Liver (tissue), 8 donors: ENCODE measurements at regions not wholly inside any gene's neighbourhood (a gene's known extent, or its start where the extent isn't known, plus 50 kb on each side); places are given as distances from the start of the nearest gene placed in this dataset.

Experiments
- DNase-seq: peaks from one replicate; pipeline ENCODE4 v3.0.0-alpha.2; 2017; ENCODE audit warnings: low spot score
- H3K27ac ChIP-seq, 2 donors: one replicate each; pipeline ENCODE4 v1.7.0; 2013; ENCODE audit warnings: inconsistent platforms in 2 of 2, low read length in 2 of 2, control low read depth in 1 of 2, low read depth in 1 of 2, mild to moderate bottlenecking in 1 of 2
- H3K27me3 ChIP-seq, 4 donors: one replicate each; pipeline versions ENCODE4 v1.6.1 to v1.7.0; 2013; ENCODE audit warnings: low read length in 3 of 4, inconsistent platforms in 1 of 4, mild to moderate bottlenecking in 1 of 4, moderate library complexity in 1 of 4; ENCODE audit not compliant: control insufficient read depth in 4 of 4, insufficient read depth in 4 of 4
- H3K36me3 ChIP-seq, 4 donors: one replicate each; pipeline versions ENCODE4 v1.6.1 to v1.7.0; 2013; ENCODE audit warnings: low read length in 3 of 4, mild to moderate bottlenecking in 3 of 4, low read depth in 1 of 4, moderate library complexity in 1 of 4; ENCODE audit not compliant: control insufficient read depth in 4 of 4, insufficient read depth in 3 of 4
- H3K4me1 ChIP-seq, 4 donors: one replicate each; pipeline versions ENCODE4 v1.6.1 to v1.7.0; 2013; ENCODE audit warnings: low read length in 3 of 4, mild to moderate bottlenecking in 3 of 4, moderate library complexity in 1 of 4; ENCODE audit not compliant: control insufficient read depth in 4 of 4, insufficient read depth in 4 of 4
- H3K4me3 ChIP-seq, 3 donors: one replicate each; pipeline versions ENCODE4 v1.6.1 to v1.7.0; 2013; ENCODE audit warnings: low read length in 3 of 3, control low read depth in 1 of 3, low read depth in 1 of 3, mild to moderate bottlenecking in 1 of 3
- H3K9ac ChIP-seq, 2 donors: one replicate each; pipeline ENCODE4 v1.7.0; 2013; ENCODE audit warnings: low read length in 2 of 2, mild to moderate bottlenecking in 2 of 2, moderate library complexity in 2 of 2, control low read depth in 1 of 2, low read depth in 1 of 2
- H3K9me3 ChIP-seq, 4 donors: one replicate each; pipeline versions ENCODE4 v1.6.1 to v1.7.0; 2013; ENCODE audit warnings: low read length in 3 of 4; ENCODE audit not compliant: control insufficient read depth in 4 of 4
- CTCF ChIP-seq: fragments of 150-350 bp; IDR thresholded peaks from 2 replicates; pipeline ENCODE4 v1.5.1; 2017; ENCODE audit warnings: improper control_type of control experiment, low read depth, low read length; ENCODE audit not compliant: missing input control
- EGR1 ChIP-seq, 2 donors: IDR thresholded peaks; 2 replicates each; pipeline ENCODE4 v1.6.1; 2016 to 2018; ENCODE audit warnings: antibody characterized with exemption in 2 of 2, low read depth in 2 of 2
- FOXA1 ChIP-seq: IDR thresholded peaks from 2 replicates; pipeline ENCODE4 v1.6.1; 2016; ENCODE audit warnings: antibody characterized with exemption
- FOXA2 ChIP-seq: IDR thresholded peaks from 2 replicates; pipeline ENCODE4 v1.6.1; 2016; ENCODE audit warnings: antibody characterized with exemption
- GABPA ChIP-seq, 2 donors: IDR thresholded peaks in 1 of 2; conservative IDR thresholded peaks in 1 of 2; 2 replicates each; pipeline ENCODE4 v1.6.1; 2016; ENCODE audit warnings: antibody characterized with exemption in 2 of 2, mild to moderate bottlenecking in 1 of 2, moderate library complexity in 1 of 2
- HNF4G ChIP-seq: IDR thresholded peaks from 2 replicates; pipeline ENCODE4 v1.6.1; 2016; ENCODE audit warnings: antibody characterized with exemption
- MAX ChIP-seq: IDR thresholded peaks from 2 replicates; pipeline ENCODE4 v1.6.1; 2016; ENCODE audit warnings: antibody characterized with exemption
- NR2F2 ChIP-seq: IDR thresholded peaks from 2 replicates; pipeline ENCODE4 v1.6.1; 2016; ENCODE audit warnings: antibody characterized with exemption
- RAD21 ChIP-seq, 2 donors: IDR thresholded peaks; 2 replicates each; pipeline ENCODE4 v1.6.1; 2016; ENCODE audit warnings: antibody characterized with exemption in 2 of 2, mild to moderate bottlenecking in 2 of 2
- SP1 ChIP-seq: IDR thresholded peaks from 2 replicates; pipeline ENCODE4 v1.6.1; 2018; ENCODE audit warnings: antibody characterized with exemption, mild to moderate bottlenecking
- TAF1 ChIP-seq: conservative IDR thresholded peaks from 2 replicates; pipeline ENCODE4 v1.6.1; 2016; ENCODE audit warnings: antibody characterized with exemption, mild to moderate bottlenecking
- YY1 ChIP-seq: IDR thresholded peaks from 2 replicates; pipeline ENCODE4 v1.6.1; 2016; ENCODE audit warnings: antibody characterized with exemption, mild to moderate bottlenecking
- WGBS: extraction: QIAGEN DNeasy Blood & Tissue Kit; methylation state at CpG from one replicate; pipeline ENCODE4 v1.1.7; 2013; 5-methylcytosine and 5-hydroxymethylcytosine counted together
- TF ChIP-seq, protein P1 (sequence below): IDR thresholded peaks from 2 replicates; pipeline ENCODE4 v1.6.1; 2016; ENCODE audit warnings: antibody characterized with exemption, mild to moderate bottlenecking
- TF ChIP-seq, protein P2 (sequence below): IDR thresholded peaks from 2 replicates; pipeline ENCODE4 v1.6.1; 2016; ENCODE audit warnings: antibody characterized with exemption
- TF ChIP-seq, protein P3 (sequence below): IDR thresholded peaks from 2 replicates; pipeline ENCODE4 v1.6.1; 2016; ENCODE audit warnings: antibody characterized with exemption
- donor health status: healthy.
- donor health status: healthy.
- donor health status: healthy.
- donor health status: healthy.
- donor health status: healthy.

DNA sequence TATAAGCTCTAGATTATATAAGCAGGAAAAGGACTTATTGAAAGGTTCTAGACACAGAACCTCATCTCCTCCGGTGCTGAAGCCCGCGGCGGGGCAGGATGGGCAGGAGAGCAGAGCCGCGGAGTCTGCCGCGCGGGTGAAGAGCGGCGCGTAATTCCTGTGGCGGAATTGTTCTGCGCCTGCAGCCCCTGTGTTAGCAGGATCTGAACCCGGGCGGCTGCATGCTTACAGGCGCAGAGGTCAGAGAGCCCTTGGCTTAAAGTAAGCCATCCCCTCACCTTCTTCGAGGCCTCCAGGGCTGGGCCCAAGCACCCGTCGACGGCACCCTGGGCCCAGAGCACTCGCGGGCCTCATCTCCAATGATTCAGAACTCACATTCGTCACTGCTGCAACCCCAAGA, 89.3 kb downstream of the FASLG start:
- Histone ChIP-seq H3K36me3 (no peaks in the 10 kb centered on the region), H3K27me3 (no peaks in the 10 kb centered on the region), H3K4me3 (no peak overlapping the region), H3K9me3 (no peaks in the 10 kb centered on the region), H3K4me1 (no peaks in the 10 kb centered on the region), H3K9ac (no peak overlapping the region), H3K27ac (no peak overlapping the region)
- DNase-seq, result no peak
- 97% methylated on average over 24 of the region's 24 CpGs for WGBS
- TF ChIP-seq RAD21 (IDR thresholded peaks at IDR 0.05) (no peak), MAX (no peak), YY1 (no peak), FOXA1 (no peak), SP1 (no peak), EGR1 (IDR thresholded peaks at IDR 0.05; ENCODE audit: low read depth in 2 of 2) (no peak)
- TF ChIP-seq, protein P1, sequence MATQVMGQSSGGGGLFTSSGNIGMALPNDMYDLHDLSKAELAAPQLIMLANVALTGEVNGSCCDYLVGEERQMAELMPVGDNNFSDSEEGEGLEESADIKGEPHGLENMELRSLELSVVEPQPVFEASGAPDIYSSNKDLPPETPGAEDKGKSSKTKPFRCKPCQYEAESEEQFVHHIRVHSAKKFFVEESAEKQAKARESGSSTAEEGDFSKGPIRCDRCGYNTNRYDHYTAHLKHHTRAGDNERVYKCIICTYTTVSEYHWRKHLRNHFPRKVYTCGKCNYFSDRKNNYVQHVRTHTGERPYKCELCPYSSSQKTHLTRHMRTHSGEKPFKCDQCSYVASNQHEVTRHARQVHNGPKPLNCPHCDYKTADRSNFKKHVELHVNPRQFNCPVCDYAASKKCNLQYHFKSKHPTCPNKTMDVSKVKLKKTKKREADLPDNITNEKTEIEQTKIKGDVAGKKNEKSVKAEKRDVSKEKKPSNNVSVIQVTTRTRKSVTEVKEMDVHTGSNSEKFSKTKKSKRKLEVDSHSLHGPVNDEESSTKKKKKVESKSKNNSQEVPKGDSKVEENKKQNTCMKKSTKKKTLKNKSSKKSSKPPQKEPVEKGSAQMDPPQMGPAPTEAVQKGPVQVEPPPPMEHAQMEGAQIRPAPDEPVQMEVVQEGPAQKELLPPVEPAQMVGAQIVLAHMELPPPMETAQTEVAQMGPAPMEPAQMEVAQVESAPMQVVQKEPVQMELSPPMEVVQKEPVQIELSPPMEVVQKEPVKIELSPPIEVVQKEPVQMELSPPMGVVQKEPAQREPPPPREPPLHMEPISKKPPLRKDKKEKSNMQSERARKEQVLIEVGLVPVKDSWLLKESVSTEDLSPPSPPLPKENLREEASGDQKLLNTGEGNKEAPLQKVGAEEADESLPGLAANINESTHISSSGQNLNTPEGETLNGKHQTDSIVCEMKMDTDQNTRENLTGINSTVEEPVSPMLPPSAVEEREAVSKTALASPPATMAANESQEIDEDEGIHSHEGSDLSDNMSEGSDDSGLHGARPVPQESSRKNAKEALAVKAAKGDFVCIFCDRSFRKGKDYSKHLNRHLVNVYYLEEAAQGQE, result no peak

DNA sequence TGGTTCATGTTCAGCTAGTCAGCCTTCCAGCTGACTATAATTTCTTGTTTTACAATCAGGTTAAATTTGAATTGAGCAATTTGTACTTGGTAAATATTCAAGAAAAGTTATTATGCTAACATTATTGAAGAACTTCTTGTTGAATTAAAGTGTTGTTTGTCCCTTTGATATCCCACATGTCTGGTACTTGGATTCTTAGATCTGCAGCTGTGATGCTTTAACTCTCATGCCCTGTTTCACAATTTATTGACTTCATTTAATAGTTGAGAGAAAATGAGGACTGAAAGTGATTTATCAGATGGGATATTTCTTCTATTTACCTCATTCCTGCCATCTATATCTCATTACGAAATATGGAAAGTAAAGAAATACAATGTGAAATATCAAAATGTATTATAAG, 92.8 kb downstream of the FASLG start:
- TF ChIP-seq FOXA2 (no peak), RAD21 (IDR thresholded peaks at IDR 0.05) (no peak), GABPA (IDR thresholded peaks at IDR 0.05 in 1 of 2, conservative IDR thresholded peaks at IDR 0.05 in 1 of 2) (no peak), NR2F2 (no peak), YY1 (no peak), EGR1 (IDR thresholded peaks at IDR 0.05; ENCODE audit: low read depth in 2 of 2) (no peak), SP1 (no peak), MAX (no peak), HNF4G (no peak), FOXA1 (no peak), CTCF (no peak), TAF1 (no peak)
- TF ChIP-seq, protein P2, sequence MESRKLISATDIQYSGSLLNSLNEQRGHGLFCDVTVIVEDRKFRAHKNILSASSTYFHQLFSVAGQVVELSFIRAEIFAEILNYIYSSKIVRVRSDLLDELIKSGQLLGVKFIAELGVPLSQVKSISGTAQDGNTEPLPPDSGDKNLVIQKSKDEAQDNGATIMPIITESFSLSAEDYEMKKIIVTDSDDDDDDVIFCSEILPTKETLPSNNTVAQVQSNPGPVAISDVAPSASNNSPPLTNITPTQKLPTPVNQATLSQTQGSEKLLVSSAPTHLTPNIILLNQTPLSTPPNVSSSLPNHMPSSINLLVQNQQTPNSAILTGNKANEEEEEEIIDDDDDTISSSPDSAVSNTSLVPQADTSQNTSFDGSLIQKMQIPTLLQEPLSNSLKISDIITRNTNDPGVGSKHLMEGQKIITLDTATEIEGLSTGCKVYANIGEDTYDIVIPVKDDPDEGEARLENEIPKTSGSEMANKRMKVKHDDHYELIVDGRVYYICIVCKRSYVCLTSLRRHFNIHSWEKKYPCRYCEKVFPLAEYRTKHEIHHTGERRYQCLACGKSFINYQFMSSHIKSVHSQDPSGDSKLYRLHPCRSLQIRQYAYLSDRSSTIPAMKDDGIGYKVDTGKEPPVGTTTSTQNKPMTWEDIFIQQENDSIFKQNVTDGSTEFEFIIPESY, result no peak
- TF ChIP-seq, protein P3, sequence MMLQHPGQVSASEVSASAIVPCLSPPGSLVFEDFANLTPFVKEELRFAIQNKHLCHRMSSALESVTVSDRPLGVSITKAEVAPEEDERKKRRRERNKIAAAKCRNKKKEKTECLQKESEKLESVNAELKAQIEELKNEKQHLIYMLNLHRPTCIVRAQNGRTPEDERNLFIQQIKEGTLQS, result no peak
- TF ChIP-seq, protein P1, result no peak
- DNase-seq, result no peak
- Histone ChIP-seq H3K27me3 (peaks cover 0 to 3% (median 0%) of the 10 kb centered on the region in 4 donors), H3K9me3 (no peaks in the 10 kb centered on the region), H3K27ac (no peak overlapping the region), H3K36me3 (no peaks in the 10 kb centered on the region), H3K4me3 (no peak overlapping the region), H3K9ac (no peak overlapping the region), H3K4me1 (no peaks in the 10 kb centered on the region)
- 82% methylated on average over 1 of the region's 1 CpG for WGBS
